IPS DF 19.7 (cell line): ENCODE measurements at regions not wholly inside any gene's neighbourhood (a gene's known extent, or its start where the extent isn't known, plus 50 kb on each side); places are given as distances from the start of the nearest gene placed in this dataset.

ENCODE experiments used
- DNase-seq: peaks from one replicate; pipeline ENCODE4 v3.0.0-alpha.2; 2013; ENCODE audit warnings: low read depth, low spot score

- no peak for DNase-seq
Measured at GRCh38 chr14:101477648-101478047, 83.6 kb upstream of the DIO3 start.

GRCh38 chr14:101478096-101478495 lies 83.2 kb upstream of the DIO3 start:
- no peak for DNase-seq

GRCh38 chr14:101478796-101479410 lies 82.4 kb upstream of the DIO3 start:
- no peak for DNase-seq

GRCh38 chr14:101480022-101480746 lies 81.1 kb upstream of the DIO3 start:
- DNase-seq, result no peak

GRCh38 chr14:101480747-101481530 lies 80.4 kb upstream of the DIO3 start:
- no peak for DNase-seq

GRCh38 chr14:101481557-101481956 lies 79.7 kb upstream of the DIO3 start:
- DNase-seq, result no peak

GRCh38 chr14:101482066-101482465 lies 79.2 kb upstream of the DIO3 start:
- no peak for DNase-seq

GRCh38 chr14:101483829-101484228 lies 77.5 kb upstream of the DIO3 start:
- no peak for DNase-seq

GRCh38 chr14:101489092-101489760 lies 72.1 kb upstream of the DIO3 start:
- no peak for DNase-seq

GRCh38 chr14:101490771-101491170 lies 70.5 kb upstream of the DIO3 start:
- DNase-seq, result no peak

GRCh38 chr14:101491841-101492240 lies 69.5 kb upstream of the DIO3 start:
- no peak for DNase-seq

GRCh38 chr14:101492716-101493115 lies 68.6 kb upstream of the DIO3 start:
- no peak for DNase-seq

GRCh38 chr14:101494826-101495225 lies 66.5 kb upstream of the DIO3 start:
- no peak for DNase-seq

GRCh38 chr14:101495284-101495683 lies 66.0 kb upstream of the DIO3 start:
- DNase-seq, result no peak

- DNase-seq, result peak; percentile 40
Measured at GRCh38 chr14:101495827-101496775, 65.2 kb upstream of the DIO3 start.

- no peak for DNase-seq
Measured at GRCh38 chr14:101496776-101497683, 64.3 kb upstream of the DIO3 start.

GRCh38 chr14:101497684-101498525 lies 63.4 kb upstream of the DIO3 start:
- DNase-seq, result no peak

GRCh38 chr14:101498526-101498860 lies 62.8 kb upstream of the DIO3 start:
- no peak for DNase-seq

- no peak for DNase-seq
Measured at GRCh38 chr14:101499080-101499479, 62.2 kb upstream of the DIO3 start.
